ENCODE measurements at regions not wholly inside any gene's neighbourhood (a gene's known extent, or its start where the extent isn't known, plus 50 kb on each side); places are given as distances from the start of the nearest gene placed in this dataset.

GRCh38 chr10:118470470-118470869 lies 125.0 kb downstream of the PRLHR start:
- H3K9me3 ChIP-seq (ENCODE audit: low read depth, low read length): no peaks in the 10 kb centered on the region
- H3K36me3 ChIP-seq (ENCODE audit: insufficient read depth, low read length): no peaks in the 10 kb centered on the region
- H3K27me3 ChIP-seq (ENCODE audit: insufficient read depth, low read length): peaks cover 5% of the 10 kb centered on the region
- no peak for DNase-seq (ENCODE audit: insufficient read length, low spot score, missing footprints)
- no peak overlapping the region for H3K27ac ChIP-seq (ENCODE audit: low read depth, low read length)
- H3K4me2 ChIP-seq (ENCODE audit: insufficient read depth, low read length): no peak overlapping the region
- no peaks in the 10 kb centered on the region for H4K20me1 ChIP-seq (ENCODE audit: insufficient read depth, low read length)
- no peaks in the 10 kb centered on the region for H3K79me2 ChIP-seq (ENCODE audit: insufficient read depth, low read length)
- no peak overlapping the region for H3K4me3 ChIP-seq (ENCODE audit: insufficient read depth, low read length)
- TF ChIP-seq CTCF (IDR thresholded peaks at IDR 0.05; ENCODE audit: extremely low read depth, low read depth, low read length): no peak
- no peak overlapping the region for H2AFZ ChIP-seq (ENCODE audit: low read length)
- H3K4me1 ChIP-seq (ENCODE audit: insufficient read depth, low read length): no peaks in the 10 kb centered on the region

- H3K27ac ChIP-seq (ENCODE audit: low read depth, low read length): no peak overlapping the region
- no peaks in the 10 kb centered on the region for H3K79me2 ChIP-seq (ENCODE audit: insufficient read depth, low read length)
- no peaks in the 10 kb centered on the region for H3K36me3 ChIP-seq (ENCODE audit: insufficient read depth, low read length)
- DNase-seq (ENCODE audit: insufficient read length, low spot score, missing footprints): no peak
- H3K9me3 ChIP-seq (ENCODE audit: low read depth, low read length): no peaks in the 10 kb centered on the region
- TF ChIP-seq CTCF (IDR thresholded peaks at IDR 0.05; ENCODE audit: extremely low read depth, low read depth, low read length): no peak
- no peak overlapping the region for H2AFZ ChIP-seq (ENCODE audit: low read length)
- no peak overlapping the region for H3K4me3 ChIP-seq (ENCODE audit: insufficient read depth, low read length)
- H4K20me1 ChIP-seq (ENCODE audit: insufficient read depth, low read length): no peaks in the 10 kb centered on the region
- H3K4me1 ChIP-seq (ENCODE audit: insufficient read depth, low read length): no peaks in the 10 kb centered on the region
- H3K27me3 ChIP-seq (ENCODE audit: insufficient read depth, low read length): peaks cover 5% of the 10 kb centered on the region
- H3K4me2 ChIP-seq (ENCODE audit: insufficient read depth, low read length): no peak overlapping the region
Observed at GRCh38 chr10:118467200-118467599, 125.1 kb upstream of the FAM204A start.

GRCh38 chr10:118465300-118465874 lies 123.3 kb upstream of the FAM204A start:
- H3K4me3 ChIP-seq (ENCODE audit: insufficient read depth, low read length): no peak overlapping the region
- no peaks in the 10 kb centered on the region for H3K9me3 ChIP-seq (ENCODE audit: low read depth, low read length)
- no peak for TF ChIP-seq CTCF (IDR thresholded peaks at IDR 0.05; ENCODE audit: extremely low read depth, low read depth, low read length)
- no peak for DNase-seq (ENCODE audit: insufficient read length, low spot score, missing footprints)
- no peaks in the 10 kb centered on the region for H3K36me3 ChIP-seq (ENCODE audit: insufficient read depth, low read length)
- no peak overlapping the region for H2AFZ ChIP-seq (ENCODE audit: low read length)
- no peaks in the 10 kb centered on the region for H4K20me1 ChIP-seq (ENCODE audit: insufficient read depth, low read length)
- H3K79me2 ChIP-seq (ENCODE audit: insufficient read depth, low read length): no peaks in the 10 kb centered on the region
- H3K27ac ChIP-seq (ENCODE audit: low read depth, low read length): no peak overlapping the region
- peaks cover 5% of the 10 kb centered on the region for H3K27me3 ChIP-seq (ENCODE audit: insufficient read depth, low read length)
- no peak overlapping the region for H3K4me2 ChIP-seq (ENCODE audit: insufficient read depth, low read length)
- no peaks in the 10 kb centered on the region for H3K4me1 ChIP-seq (ENCODE audit: insufficient read depth, low read length)

GRCh38 chr10:118463740-118464139 lies 121.6 kb upstream of the FAM204A start:
- H3K4me1 ChIP-seq (ENCODE audit: insufficient read depth, low read length): no peaks in the 10 kb centered on the region
- peaks cover 5% of the 10 kb centered on the region for H3K27me3 ChIP-seq (ENCODE audit: insufficient read depth, low read length)
- TF ChIP-seq CTCF (IDR thresholded peaks at IDR 0.05; ENCODE audit: extremely low read depth, low read depth, low read length): no peak
- H3K79me2 ChIP-seq (ENCODE audit: insufficient read depth, low read length): no peaks in the 10 kb centered on the region
- no peak overlapping the region for H2AFZ ChIP-seq (ENCODE audit: low read length)
- H3K36me3 ChIP-seq (ENCODE audit: insufficient read depth, low read length): no peaks in the 10 kb centered on the region
- no peak overlapping the region for H3K4me3 ChIP-seq (ENCODE audit: insufficient read depth, low read length)
- no peaks in the 10 kb centered on the region for H4K20me1 ChIP-seq (ENCODE audit: insufficient read depth, low read length)
- no peaks in the 10 kb centered on the region for H3K9me3 ChIP-seq (ENCODE audit: low read depth, low read length)
- no peak overlapping the region for H3K4me2 ChIP-seq (ENCODE audit: insufficient read depth, low read length)
- no peak overlapping the region for H3K27ac ChIP-seq (ENCODE audit: low read depth, low read length)
- no peak for DNase-seq (ENCODE audit: insufficient read length, low spot score, missing footprints)

Measured in osteoblast (primary cell).